ENCODE measurements at regions not wholly inside any gene's neighbourhood (a gene's known extent, or its start where the extent isn't known, plus 50 kb on each side); places are given as distances from the start of the nearest gene placed in this dataset.

DNA sequence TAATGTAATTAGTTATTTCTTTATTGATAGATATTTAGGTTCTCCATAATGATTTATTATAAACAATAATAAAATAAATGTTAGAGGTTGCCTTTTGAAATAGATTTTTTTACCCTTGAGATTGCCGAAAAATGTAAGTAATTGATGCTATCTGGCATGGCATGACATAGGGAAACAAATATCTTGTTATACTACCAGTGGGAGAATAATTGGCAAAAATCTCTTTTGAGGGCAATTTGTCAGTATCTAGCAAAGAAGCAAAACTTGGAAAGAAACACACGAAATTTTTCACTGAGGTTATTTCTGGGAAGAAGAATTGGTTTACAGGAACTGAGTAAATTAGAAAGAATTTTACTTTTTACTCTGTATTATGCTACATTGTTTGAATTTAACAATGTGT, 547.2 kb upstream of the SETBP1 start:
- H3K9me3 Mint-ChIP-seq: peaks cover 19% of the 10 kb centered on the region
- H3K4me1 Mint-ChIP-seq: peaks cover 12% of the 10 kb centered on the region
- no peak overlapping the region for H3K4me3 Mint-ChIP-seq
- ATAC-seq (no peak), DNase-seq (ENCODE audit: low spot score) (no peak)
- ChIA-PET CTCF (no interaction called here), POLR2A (no interaction called here)
- TF ChIP-seq, protein P1, sequence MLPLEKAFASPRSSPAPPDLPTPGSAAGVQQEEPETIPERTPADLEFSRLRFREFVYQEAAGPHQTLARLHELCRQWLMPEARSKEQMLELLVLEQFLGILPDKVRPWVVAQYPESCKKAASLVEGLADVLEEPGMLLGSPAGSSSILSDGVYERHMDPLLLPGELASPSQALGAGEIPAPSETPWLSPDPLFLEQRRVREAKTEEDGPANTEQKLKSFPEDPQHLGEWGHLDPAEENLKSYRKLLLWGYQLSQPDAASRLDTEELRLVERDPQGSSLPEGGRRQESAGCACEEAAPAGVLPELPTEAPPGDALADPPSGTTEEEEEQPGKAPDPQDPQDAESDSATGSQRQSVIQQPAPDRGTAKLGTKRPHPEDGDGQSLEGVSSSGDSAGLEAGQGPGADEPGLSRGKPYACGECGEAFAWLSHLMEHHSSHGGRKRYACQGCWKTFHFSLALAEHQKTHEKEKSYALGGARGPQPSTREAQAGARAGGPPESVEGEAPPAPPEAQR (CRISPR knock-in tag; IDR thresholded peaks at IDR 0.05): no peak
- no peak for TF ChIP-seq SMAD3 (CRISPR knock-in tag; IDR thresholded peaks at IDR 0.05; ENCODE audit: borderline replicate concordance)
- no peaks in the 10 kb centered on the region for H3K27me3 Mint-ChIP-seq (ENCODE audit: low read depth)
- H3K27ac Mint-ChIP-seq: no peak overlapping the region
- peaks cover 12% of the 10 kb centered on the region for H3K36me3 Mint-ChIP-seq

DNA sequence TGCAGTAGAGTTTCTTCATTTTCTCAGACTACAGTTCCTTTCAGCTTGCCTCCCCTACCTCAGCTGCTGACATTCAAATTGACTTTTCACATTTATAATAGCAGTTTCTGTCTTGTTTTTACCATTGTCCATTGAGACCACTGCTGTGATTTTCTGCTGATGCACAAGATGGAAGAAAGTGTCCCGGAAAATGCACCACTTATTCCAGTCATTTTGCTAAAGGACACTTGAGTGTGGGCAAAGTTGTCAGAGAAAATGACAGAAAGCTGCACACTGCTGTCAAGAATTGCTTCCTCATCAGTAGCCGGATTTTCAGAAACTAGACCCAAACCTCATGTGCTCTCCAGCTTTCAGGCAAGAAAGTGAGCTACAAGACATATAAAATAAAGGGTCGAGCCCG, 546.2 kb upstream of the SETBP1 start:
- Mint-ChIP-seq H3K27me3 (ENCODE audit: low read depth) (no peaks in the 10 kb centered on the region), H3K36me3 (peaks cover 12% of the 10 kb centered on the region), H3K9me3 (peaks cover 19% of the 10 kb centered on the region), H3K4me1 (peaks cover 12% of the 10 kb centered on the region), H3K27ac (no peak overlapping the region), H3K4me3 (no peak overlapping the region)
- CTCF ChIA-PET: no interaction called here
- POLR2A ChIA-PET: no interaction called here
- TF ChIP-seq ZNF138 (CRISPR knock-in tag; conservative IDR thresholded peaks at IDR 0.05) (no peak), ATF1 (CRISPR knock-in tag; IDR thresholded peaks at IDR 0.05) (no peak), SOX15 (CRISPR knock-in tag; IDR thresholded peaks at IDR 0.05) (no peak)
- TF ChIP-seq, protein P2, sequence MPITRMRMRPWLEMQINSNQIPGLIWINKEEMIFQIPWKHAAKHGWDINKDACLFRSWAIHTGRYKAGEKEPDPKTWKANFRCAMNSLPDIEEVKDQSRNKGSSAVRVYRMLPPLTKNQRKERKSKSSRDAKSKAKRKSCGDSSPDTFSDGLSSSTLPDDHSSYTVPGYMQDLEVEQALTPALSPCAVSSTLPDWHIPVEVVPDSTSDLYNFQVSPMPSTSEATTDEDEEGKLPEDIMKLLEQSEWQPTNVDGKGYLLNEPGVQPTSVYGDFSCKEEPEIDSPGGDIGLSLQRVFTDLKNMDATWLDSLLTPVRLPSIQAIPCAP (CRISPR knock-in tag; IDR thresholded peaks at IDR 0.05): no peak
- TF ChIP-seq, protein P3, sequence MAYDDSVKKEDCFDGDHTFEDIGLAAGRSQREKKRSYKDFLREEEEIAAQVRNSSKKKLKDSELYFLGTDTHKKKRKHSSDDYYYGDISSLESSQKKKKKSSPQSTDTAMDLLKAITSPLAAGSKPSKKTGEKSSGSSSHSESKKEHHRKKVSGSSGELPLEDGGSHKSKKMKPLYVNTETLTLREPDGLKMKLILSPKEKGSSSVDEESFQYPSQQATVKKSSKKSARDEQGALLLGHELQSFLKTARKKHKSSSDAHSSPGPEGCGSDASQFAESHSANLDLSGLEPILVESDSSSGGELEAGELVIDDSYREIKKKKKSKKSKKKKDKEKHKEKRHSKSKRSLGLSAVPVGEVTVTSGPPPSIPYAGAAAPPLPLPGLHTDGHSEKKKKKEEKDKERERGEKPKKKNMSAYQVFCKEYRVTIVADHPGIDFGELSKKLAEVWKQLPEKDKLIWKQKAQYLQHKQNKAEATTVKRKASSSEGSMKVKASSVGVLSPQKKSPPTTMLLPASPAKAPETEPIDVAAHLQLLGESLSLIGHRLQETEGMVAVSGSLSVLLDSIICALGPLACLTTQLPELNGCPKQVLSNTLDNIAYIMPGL (CRISPR knock-in tag; IDR thresholded peaks at IDR 0.05): no peak
- no peak for DNase-seq (ENCODE audit: low spot score)
- ATAC-seq: no peak

DNA sequence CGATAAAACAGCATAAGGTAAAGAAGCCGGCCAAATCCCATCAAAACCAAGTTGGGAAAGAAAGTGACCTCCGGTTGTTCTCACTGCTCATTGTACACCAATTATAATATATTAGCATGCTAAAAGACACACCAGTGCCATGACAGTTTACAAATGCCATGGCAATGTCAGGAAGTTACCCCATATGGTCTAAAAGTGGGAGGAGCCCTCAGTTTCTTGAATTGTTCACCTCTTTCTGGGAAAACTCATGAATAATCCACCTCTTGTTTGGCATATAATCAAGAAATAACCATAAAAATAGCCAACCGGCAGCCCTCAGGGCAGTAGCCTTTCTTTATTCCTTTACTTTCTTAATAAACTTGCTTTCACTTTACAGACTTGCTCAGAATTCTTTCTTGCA, 544.9 kb upstream of the SETBP1 start:
- DNase-seq (ENCODE audit: low spot score): no peak
- ATAC-seq: no peak
- Mint-ChIP-seq H3K27me3 (ENCODE audit: low read depth) (no peaks in the 10 kb centered on the region), H3K4me3 (no peak overlapping the region), H3K9me3 (peaks cover 19% of the 10 kb centered on the region), H3K4me1 (peaks cover 12% of the 10 kb centered on the region), H3K36me3 (peaks cover 12% of the 10 kb centered on the region), H3K27ac (no peak overlapping the region)
- CTCF ChIA-PET: no interaction called here
- POLR2A ChIA-PET: no interaction called here
- no peak for TF ChIP-seq ZNF671 (CRISPR knock-in tag; IDR thresholded peaks at IDR 0.05)
- no peak for TF ChIP-seq NR1H2 (CRISPR knock-in tag; IDR thresholded peaks at IDR 0.05)
- TF ChIP-seq FOXP1 (CRISPR knock-in tag; IDR thresholded peaks at IDR 0.05; ENCODE audit: borderline replicate concordance): no peak
- TF ChIP-seq ZNF138 (CRISPR knock-in tag; conservative IDR thresholded peaks at IDR 0.05): no peak
- TF ChIP-seq, protein P4, sequence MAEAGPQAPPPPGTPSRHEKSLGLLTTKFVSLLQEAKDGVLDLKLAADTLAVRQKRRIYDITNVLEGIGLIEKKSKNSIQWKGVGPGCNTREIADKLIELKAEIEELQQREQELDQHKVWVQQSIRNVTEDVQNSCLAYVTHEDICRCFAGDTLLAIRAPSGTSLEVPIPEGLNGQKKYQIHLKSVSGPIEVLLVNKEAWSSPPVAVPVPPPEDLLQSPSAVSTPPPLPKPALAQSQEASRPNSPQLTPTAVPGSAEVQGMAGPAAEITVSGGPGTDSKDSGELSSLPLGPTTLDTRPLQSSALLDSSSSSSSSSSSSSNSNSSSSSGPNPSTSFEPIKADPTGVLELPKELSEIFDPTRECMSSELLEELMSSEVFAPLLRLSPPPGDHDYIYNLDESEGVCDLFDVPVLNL (CRISPR knock-in tag; IDR thresholded peaks at IDR 0.05; ENCODE audit: borderline replicate concordance, low read depth): no peak
- TF ChIP-seq, protein P5, sequence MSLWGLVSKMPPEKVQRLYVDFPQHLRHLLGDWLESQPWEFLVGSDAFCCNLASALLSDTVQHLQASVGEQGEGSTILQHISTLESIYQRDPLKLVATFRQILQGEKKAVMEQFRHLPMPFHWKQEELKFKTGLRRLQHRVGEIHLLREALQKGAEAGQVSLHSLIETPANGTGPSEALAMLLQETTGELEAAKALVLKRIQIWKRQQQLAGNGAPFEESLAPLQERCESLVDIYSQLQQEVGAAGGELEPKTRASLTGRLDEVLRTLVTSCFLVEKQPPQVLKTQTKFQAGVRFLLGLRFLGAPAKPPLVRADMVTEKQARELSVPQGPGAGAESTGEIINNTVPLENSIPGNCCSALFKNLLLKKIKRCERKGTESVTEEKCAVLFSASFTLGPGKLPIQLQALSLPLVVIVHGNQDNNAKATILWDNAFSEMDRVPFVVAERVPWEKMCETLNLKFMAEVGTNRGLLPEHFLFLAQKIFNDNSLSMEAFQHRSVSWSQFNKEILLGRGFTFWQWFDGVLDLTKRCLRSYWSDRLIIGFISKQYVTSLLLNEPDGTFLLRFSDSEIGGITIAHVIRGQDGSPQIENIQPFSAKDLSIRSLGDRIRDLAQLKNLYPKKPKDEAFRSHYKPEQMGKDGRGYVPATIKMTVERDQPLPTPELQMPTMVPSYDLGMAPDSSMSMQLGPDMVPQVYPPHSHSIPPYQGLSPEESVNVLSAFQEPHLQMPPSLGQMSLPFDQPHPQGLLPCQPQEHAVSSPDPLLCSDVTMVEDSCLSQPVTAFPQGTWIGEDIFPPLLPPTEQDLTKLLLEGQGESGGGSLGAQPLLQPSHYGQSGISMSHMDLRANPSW (CRISPR knock-in tag; conservative IDR thresholded peaks at IDR 0.05; ENCODE audit: low read depth): no peak
- TF ChIP-seq MYBL2 (CRISPR knock-in tag; IDR thresholded peaks at IDR 0.05): no peak
- TF ChIP-seq SP1 (CRISPR knock-in tag; conservative IDR thresholded peaks at IDR 0.05): no peak
- no peak for TF ChIP-seq JUN (CRISPR knock-in tag; IDR thresholded peaks at IDR 0.05)
- TF ChIP-seq MXD4 (CRISPR knock-in tag; IDR thresholded peaks at IDR 0.05; ENCODE audit: borderline replicate concordance): no peak
- TF ChIP-seq, protein P6, sequence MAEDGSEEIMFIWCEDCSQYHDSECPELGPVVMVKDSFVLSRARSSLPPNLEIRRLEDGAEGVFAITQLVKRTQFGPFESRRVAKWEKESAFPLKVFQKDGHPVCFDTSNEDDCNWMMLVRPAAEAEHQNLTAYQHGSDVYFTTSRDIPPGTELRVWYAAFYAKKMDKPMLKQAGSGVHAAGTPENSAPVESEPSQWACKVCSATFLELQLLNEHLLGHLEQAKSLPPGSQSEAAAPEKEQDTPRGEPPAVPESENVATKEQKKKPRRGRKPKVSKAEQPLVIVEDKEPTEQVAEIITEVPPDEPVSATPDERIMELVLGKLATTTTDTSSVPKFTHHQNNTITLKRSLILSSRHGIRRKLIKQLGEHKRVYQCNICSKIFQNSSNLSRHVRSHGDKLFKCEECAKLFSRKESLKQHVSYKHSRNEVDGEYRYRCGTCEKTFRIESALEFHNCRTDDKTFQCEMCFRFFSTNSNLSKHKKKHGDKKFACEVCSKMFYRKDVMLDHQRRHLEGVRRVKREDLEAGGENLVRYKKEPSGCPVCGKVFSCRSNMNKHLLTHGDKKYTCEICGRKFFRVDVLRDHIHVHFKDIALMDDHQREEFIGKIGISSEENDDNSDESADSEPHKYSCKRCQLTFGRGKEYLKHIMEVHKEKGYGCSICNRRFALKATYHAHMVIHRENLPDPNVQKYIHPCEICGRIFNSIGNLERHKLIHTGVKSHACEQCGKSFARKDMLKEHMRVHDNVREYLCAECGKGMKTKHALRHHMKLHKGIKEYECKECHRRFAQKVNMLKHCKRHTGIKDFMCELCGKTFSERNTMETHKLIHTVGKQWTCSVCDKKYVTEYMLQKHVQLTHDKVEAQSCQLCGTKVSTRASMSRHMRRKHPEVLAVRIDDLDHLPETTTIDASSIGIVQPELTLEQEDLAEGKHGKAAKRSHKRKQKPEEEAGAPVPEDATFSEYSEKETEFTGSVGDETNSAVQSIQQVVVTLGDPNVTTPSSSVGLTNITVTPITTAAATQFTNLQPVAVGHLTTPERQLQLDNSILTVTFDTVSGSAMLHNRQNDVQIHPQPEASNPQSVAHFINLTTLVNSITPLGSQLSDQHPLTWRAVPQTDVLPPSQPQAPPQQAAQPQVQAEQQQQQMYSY (CRISPR knock-in tag; IDR thresholded peaks at IDR 0.05): no peak
